Large intestine (tissue), 3 donors: ENCODE measurements at regions not wholly inside any gene's neighbourhood (a gene's known extent, or its start where the extent isn't known, plus 50 kb on each side); places are given as distances from the start of the nearest gene placed in this dataset.
"Not testable (repeated sequence)": the region's sequence is repeated elsewhere in the genome, so short reads cannot be mapped to it uniquely, and the experiment has no call there.

Experiments
- DNase-seq, 2 donors: peaks; one replicate each; pipeline versions ENCODE4 v3.0.0 to v3.0.0-alpha.2; 2013
- H3K27ac ChIP-seq: one replicate; pipeline ENCODE4 v1.5.1; 2013; ENCODE audit warnings: low read length
- H3K27me3 ChIP-seq: 2 replicates; pipeline ENCODE4 v1.6.1; 2013; ENCODE audit warnings: low read length; ENCODE audit not compliant: control insufficient read depth, insufficient read depth
- H3K36me3 ChIP-seq: 2 replicates; pipeline ENCODE4 v1.6.1; 2013; ENCODE audit warnings: low read length; ENCODE audit not compliant: control insufficient read depth, insufficient read depth
- H3K4me1 ChIP-seq: one replicate; pipeline ENCODE4 v1.6.1; 2013; ENCODE audit warnings: low read length; ENCODE audit not compliant: control insufficient read depth, insufficient read depth
- H3K4me3 ChIP-seq: one replicate; pipeline ENCODE4 v1.5.1; 2013; ENCODE audit warnings: low read length
- H3K9me3 ChIP-seq: one replicate; pipeline ENCODE4 v1.6.1; 2013; ENCODE audit warnings: mild to moderate bottlenecking, low read depth, low read length, moderate library complexity; ENCODE audit not compliant: control insufficient read depth
- WGBS: methylation state at CpG from one replicate; pipeline ENCODE4 v1.1.5; 2013; ENCODE audit warnings: low lambda C conversion rate; ENCODE audit not compliant: insufficient coverage; 5-methylcytosine and 5-hydroxymethylcytosine counted together

GRCh38 chr7:131052285-131052904 is 275.3 kb upstream of the MKLN1 start:
- DNase-seq: no peak
- peaks cover 3% of the 10 kb centered on the region for H3K4me1 ChIP-seq
- H3K36me3 ChIP-seq: no peaks in the 10 kb centered on the region
- H3K4me3 ChIP-seq: no peak overlapping the region
- H3K27me3 ChIP-seq: no peaks in the 10 kb centered on the region
- H3K9me3 ChIP-seq: no peaks in the 10 kb centered on the region
- WGBS: no CpG with 5 or more reads among the region's 4 CpGs
- H3K27ac ChIP-seq: no peak overlapping the region

DNA sequence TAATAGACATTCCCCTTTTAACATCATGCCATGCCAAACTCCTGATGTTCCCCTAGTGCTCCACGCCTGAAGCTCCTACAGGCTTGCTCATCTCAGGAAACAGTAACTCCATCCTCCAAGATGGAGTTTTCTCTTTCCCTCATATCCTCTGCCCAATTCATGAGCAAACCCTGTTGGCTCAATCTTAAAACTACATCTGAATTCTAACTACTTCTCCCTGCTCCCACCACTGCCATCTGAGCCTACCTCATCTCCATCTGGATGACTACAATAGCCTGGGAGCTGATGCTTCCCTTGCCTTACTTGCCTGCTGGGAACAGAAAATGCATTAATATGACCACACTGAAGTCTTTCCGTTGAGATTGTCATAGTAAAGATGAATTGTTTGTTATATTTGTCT is 271.7 kb upstream of the MKLN1 start:
- Histone ChIP-seq H3K4me1 (peaks cover 3% of the 10 kb centered on the region), H3K9me3 (peaks cover 7% of the 10 kb centered on the region), H3K36me3 (no peaks in the 10 kb centered on the region), H3K27me3 (no peaks in the 10 kb centered on the region), H3K4me3 (no peak overlapping the region), H3K27ac (no peak overlapping the region)
- DNase-seq: no peak
- WGBS: no CpG with 5 or more reads among the region's 2 CpGs

GRCh38 chr7:131057015-131057793 is 270.5 kb upstream of the MKLN1 start:
- H3K9me3 ChIP-seq: peaks cover 7% of the 10 kb centered on the region
- no peak overlapping the region for H3K27ac ChIP-seq
- peak; percentile 29 to 44 for DNase-seq
- H3K4me3 ChIP-seq: no peak overlapping the region
- 61% methylated on average over 4 of the region's 6 CpGs for WGBS
- no peaks in the 10 kb centered on the region for H3K27me3 ChIP-seq
- H3K36me3 ChIP-seq: no peaks in the 10 kb centered on the region
- H3K4me1 ChIP-seq: peaks cover 3% of the 10 kb centered on the region

DNA sequence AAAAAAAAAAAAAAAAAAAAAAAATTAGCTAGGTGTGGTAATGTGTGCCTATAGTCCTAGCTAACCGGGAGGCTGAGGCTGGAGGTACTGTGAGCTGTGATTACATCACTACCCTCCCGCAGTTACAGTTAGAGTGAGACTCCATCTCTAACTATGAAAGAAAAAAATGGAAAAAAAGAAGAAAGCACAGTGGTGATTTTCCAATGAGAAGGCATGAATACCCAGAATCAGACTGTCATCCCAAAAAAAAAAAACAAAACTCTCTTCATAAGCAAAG is 269.9 kb upstream of the MKLN1 start:
- no peak for DNase-seq
- no peak overlapping the region for H3K4me3 ChIP-seq
- H3K4me1 ChIP-seq: no peaks in the 10 kb centered on the region
- no CpG with 5 or more reads among the region's 2 CpGs for WGBS
- no peaks in the 10 kb centered on the region for H3K27me3 ChIP-seq
- H3K9me3 ChIP-seq: peaks cover 7% of the 10 kb centered on the region
- H3K36me3 ChIP-seq: no peaks in the 10 kb centered on the region
- no peak overlapping the region for H3K27ac ChIP-seq

GRCh38 chr7:131058561-131059288 is 269.0 kb upstream of the MKLN1 start:
- H3K27me3 ChIP-seq, H3K4me3 ChIP-seq, H3K4me1 ChIP-seq, H3K27ac ChIP-seq, H3K36me3 ChIP-seq, DNase-seq, H3K9me3 ChIP-seq: not testable (repeated sequence)
- no CpG with 5 or more reads among the region's 36 CpGs for WGBS

DNA sequence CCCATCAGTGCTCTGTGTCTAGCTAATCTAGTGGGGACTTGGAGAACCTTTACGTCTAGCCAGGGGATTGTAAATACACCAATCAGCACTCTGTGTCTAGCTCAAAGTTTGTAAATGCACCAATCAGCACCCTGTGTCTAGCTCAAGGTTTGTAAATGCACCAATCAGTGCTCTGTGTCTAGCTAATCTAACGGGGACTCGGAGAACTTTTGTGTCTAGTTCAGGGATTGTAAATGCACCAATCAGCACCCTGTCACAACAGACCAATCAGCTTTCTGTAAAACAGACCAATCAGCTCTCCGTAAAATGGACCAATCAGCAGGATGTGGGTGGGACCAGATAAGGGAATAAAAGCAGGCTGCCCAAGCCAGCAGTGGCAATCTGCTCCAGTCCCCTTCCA is 268.3 kb upstream of the MKLN1 start:
- not testable (repeated sequence) for H3K27ac ChIP-seq, H3K4me3 ChIP-seq, H3K4me1 ChIP-seq, H3K27me3 ChIP-seq, H3K9me3 ChIP-seq, DNase-seq, H3K36me3 ChIP-seq
- WGBS: no CpG with 5 or more reads among the region's 4 CpGs

DNA sequence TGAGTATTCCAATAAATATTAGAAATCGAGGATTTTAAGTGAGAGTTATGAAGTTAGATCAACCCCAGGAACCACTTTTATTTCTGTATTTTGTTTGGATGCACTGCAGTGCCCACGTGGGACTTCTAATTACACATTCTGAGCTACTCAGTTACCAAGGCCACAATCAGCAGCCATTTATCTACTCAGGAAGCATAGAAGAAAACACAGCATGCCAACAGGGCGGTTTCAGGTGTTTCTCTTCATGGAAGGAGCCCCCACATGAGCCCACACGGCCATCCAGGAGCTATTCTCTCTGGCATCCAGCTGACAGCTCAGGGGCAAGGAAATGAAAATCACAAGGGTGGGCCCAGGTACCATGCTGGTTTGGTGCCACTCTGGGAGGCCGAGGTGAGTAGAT is 266.5 kb upstream of the MKLN1 start:
- H3K4me1 ChIP-seq: no peaks in the 10 kb centered on the region
- WGBS: no CpG with 5 or more reads among the region's 5 CpGs
- H3K27me3 ChIP-seq: no peaks in the 10 kb centered on the region
- H3K9me3 ChIP-seq: peaks cover 7% of the 10 kb centered on the region
- no peaks in the 10 kb centered on the region for H3K36me3 ChIP-seq
- no peak for DNase-seq
- H3K27ac ChIP-seq: no peak overlapping the region
- no peak overlapping the region for H3K4me3 ChIP-seq

GRCh38 chr7:131061818-131062217 is 265.9 kb upstream of the MKLN1 start:
- no peak for DNase-seq
- H3K9me3 ChIP-seq: peaks cover 7% of the 10 kb centered on the region
- H3K27ac ChIP-seq: no peak overlapping the region
- H3K36me3 ChIP-seq: no peaks in the 10 kb centered on the region
- H3K4me1 ChIP-seq: no peaks in the 10 kb centered on the region
- WGBS: no CpG with 5 or more reads among the region's 4 CpGs
- no peak overlapping the region for H3K4me3 ChIP-seq
- no peaks in the 10 kb centered on the region for H3K27me3 ChIP-seq

DNA sequence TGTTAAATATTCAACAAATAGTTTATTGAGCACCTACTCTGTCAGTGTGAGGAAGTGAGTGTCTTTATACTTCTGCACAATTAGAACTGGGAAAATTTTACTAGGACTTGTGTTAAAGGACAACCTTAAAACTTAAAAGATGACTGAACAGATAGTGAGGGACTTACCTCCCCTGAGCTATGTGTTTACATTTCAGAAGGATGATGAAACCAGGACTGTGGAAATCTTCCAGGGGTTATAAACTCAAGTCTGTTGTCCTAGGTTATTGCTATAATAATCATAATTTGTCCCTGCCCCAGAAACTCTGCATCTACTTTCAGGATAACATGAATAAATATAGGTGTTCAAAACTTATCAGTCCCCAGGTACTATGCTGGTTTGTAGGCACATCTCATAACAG is 261.0 kb upstream of the MKLN1 start:
- H3K27me3 ChIP-seq: no peaks in the 10 kb centered on the region
- no peaks in the 10 kb centered on the region for H3K36me3 ChIP-seq
- no peaks in the 10 kb centered on the region for H3K9me3 ChIP-seq
- H3K27ac ChIP-seq: no peak overlapping the region
- peak; percentile 16 to 33 for DNase-seq
- no peak overlapping the region for H3K4me3 ChIP-seq
- H3K4me1 ChIP-seq: no peaks in the 10 kb centered on the region

DNA sequence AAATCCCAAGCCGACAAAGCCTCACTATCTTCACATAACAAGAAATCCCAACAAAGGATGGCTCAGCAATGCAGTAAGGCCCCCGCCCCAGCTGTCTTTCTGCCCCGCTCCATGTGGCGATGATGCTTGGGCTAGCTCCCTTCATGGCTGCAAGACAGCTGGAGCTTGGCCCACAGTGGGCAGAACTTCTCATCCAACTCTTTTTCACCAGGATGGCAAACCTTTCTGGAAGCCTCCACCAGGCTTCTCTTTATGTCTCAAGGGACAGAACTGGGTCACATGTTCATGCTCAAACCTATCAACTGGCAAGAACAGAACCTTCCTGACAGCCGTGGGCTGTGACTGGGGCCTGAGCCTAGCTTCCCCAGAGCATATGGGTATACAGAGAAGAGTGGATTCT is 260.5 kb upstream of the MKLN1 start:
- H3K27ac ChIP-seq: no peak overlapping the region
- no peaks in the 10 kb centered on the region for H3K4me1 ChIP-seq
- no peak overlapping the region for H3K4me3 ChIP-seq
- no peaks in the 10 kb centered on the region for H3K9me3 ChIP-seq
- WGBS: no CpG with 5 or more reads among the region's 5 CpGs
- DNase-seq: no peak
- H3K36me3 ChIP-seq: no peaks in the 10 kb centered on the region
- no peaks in the 10 kb centered on the region for H3K27me3 ChIP-seq
